ENCODE measurements at regions not wholly inside any gene's neighbourhood (a gene's known extent, or its start where the extent isn't known, plus 50 kb on each side); places are given as distances from the start of the nearest gene placed in this dataset.
A peak's percentile ranks its signal among the peaks of the same experiment; 100 is the strongest.

DNA sequence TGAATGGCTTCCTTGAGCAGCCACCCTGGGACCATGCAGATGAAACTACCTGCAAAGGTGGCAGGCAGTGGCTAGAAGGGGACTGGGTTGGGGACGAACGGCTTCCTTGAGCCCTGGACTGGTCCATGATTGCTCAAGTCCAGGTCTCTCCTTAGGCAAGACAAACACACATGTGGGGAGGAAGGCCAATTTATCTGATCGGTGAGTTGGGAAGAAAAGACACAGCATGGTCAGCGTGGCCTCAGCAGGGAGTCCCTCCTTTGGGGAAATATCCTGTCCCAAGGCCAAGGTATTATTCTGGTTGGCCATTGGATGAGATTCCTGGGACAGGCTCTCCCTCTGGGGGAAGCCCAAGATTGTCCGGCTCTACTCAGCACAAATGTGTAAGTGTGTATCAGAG, 116.3 kb upstream of the ERG start:
- TF ChIP-seq, protein P1, sequence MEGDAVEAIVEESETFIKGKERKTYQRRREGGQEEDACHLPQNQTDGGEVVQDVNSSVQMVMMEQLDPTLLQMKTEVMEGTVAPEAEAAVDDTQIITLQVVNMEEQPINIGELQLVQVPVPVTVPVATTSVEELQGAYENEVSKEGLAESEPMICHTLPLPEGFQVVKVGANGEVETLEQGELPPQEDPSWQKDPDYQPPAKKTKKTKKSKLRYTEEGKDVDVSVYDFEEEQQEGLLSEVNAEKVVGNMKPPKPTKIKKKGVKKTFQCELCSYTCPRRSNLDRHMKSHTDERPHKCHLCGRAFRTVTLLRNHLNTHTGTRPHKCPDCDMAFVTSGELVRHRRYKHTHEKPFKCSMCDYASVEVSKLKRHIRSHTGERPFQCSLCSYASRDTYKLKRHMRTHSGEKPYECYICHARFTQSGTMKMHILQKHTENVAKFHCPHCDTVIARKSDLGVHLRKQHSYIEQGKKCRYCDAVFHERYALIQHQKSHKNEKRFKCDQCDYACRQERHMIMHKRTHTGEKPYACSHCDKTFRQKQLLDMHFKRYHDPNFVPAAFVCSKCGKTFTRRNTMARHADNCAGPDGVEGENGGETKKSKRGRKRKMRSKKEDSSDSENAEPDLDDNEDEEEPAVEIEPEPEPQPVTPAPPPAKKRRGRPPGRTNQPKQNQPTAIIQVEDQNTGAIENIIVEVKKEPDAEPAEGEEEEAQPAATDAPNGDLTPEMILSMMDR (conservative IDR thresholded peaks at IDR 0.05): no peak

DNA sequence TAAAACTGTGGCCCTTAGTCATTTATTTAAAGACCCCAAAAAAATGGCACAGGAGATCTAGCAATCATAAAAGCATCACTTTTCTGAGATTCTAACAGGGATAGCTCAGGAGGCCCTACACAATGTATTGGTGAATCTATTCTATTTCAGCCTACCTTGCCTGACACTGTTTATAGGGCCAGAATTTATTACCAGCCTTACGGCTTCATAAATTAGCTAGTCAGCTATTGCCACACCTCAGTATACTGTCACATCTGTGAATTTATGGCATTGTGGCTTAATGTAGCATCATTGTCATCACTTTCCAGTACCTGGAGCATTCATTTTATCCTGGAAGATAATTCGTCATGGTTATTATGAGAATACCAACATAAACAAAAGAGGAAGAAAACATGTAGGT, 121.2 kb upstream of the ERG start:
- TF ChIP-seq, protein P1 (conservative IDR thresholded peaks at IDR 0.05): no peak
- peak overlapping the region; percentile 28; the same call in 1 of the 2 replicates for H3K27ac ChIP-seq

More for the DNA sequence above, 116.3 kb upstream of the ERG start:
- no peak overlapping the region for H3K27ac ChIP-seq

DNA sequence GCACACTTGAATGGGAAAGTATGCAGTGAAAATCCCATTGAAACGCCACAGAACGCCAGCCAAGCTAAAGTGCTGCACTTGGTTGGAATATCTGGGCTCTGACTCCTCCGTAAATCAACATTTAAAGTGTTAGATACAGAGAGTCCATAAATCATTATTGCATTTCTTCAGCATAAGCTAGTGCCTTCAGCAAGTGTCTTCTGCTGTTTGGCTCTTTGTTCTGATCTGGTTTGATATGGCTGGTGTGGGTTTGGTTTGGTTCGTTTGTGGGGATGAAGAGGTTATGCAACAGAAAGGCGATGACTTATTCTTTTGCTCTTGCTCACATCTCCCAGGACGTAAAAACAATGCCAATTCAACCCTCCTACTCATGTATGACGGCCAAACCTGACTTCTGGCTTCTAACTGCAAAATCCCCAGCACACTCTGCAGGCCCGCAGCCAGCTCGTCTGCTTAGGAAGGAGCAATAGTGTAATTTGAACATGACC, 121.8 kb upstream of the ERG start:
- TF ChIP-seq, protein P1 (conservative IDR thresholded peaks at IDR 0.05): no peak
- H3K27ac ChIP-seq: peak overlapping the region; percentile 28

DNA sequence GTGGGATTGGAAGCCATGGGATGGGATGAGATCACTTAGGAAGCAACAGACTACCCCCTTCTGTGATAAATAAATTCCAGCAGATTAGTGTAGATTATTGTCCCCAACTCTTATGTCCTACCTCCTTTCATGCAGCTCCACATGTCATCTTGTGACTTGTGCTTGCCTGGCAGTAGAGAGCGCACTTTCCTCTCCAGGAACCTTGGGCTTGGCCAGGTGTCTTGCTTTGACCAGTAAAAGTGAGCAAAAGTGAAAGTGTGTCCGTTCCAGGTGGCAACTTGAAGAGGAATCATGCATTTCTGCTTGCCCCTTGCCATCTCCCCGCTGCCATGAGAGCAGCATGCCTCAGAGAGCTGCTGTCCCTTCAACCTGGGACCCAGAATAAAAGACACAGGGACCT, 122.9 kb upstream of the ERG start:
- TF ChIP-seq, protein P1 (conservative IDR thresholded peaks at IDR 0.05): no peak

DNA sequence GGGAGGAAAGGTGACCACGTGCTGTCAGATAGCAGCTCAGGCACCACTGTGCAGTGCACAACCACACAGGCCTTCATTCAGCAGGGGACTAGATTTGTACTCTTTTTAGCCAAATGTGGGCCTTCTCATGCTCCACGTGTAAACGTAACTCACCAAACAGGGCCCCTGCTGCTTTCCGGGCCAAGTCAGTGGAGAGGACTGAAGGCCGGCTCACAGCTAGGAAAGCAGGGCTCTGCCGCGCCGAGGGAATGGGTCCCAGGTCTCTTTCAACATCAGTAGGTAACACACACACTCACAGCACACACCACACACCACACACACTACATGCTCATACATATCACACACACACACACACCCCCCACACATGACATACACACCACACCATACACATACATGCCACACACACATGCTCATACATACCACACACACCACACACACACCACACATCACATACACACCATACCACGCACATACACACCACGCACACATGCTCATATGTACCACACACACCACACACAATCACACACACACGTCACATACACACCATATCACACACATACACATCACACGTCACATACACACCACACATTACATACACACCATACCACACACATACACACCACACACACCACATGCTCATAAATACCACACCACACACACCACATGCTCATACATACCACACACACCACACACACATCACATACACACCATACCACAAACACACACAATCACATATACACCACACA, 124.0 kb upstream of the ERG start:
- TF ChIP-seq, protein P1 (conservative IDR thresholded peaks at IDR 0.05): no peak
- no peak overlapping the region for H3K27ac ChIP-seq

More for the DNA sequence above, 122.9 kb upstream of the ERG start:
- no peak overlapping the region for H3K27ac ChIP-seq

DNA sequence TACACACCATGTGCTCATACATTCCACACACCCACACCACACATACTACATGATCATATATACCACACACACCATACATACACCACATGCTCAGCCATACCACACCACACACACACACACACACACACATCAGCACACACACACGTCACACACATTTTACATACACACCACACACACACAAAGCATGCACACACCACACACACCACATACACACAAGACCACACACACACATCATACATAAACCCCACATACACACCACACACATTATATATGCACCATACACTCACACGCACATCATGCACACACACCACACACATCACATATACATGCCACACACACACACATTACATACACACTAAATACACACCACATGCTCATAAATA, 124.5 kb upstream of the ERG start:
- H3K27ac ChIP-seq: no peak overlapping the region

DNA sequence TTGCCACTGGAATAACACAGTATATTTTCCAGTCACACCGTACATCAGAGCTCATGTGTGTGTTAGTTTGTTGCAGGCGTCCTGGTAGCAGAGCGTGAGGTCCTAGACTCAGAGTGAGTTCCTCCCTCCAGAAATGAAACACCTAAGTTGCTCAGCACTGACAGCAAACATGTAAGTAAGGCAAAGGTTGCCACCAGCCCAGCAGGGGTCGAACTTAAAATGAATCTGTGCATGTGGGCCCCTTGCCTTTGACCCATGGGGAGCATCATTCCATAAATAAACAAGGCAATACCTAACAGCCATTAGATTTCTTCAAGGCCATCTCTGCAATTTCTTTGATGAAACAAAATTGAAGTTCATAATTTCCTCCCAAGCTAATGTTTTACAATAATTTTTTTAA, 125.3 kb upstream of the ERG start:
- TF ChIP-seq, protein P1 (conservative IDR thresholded peaks at IDR 0.05): no peak
- H3K27ac ChIP-seq: no peak overlapping the region

More for the DNA sequence above, 124.5 kb upstream of the ERG start:
- TF ChIP-seq, protein P1 (conservative IDR thresholded peaks at IDR 0.05): no peak
